ENCODE measurements at regions not wholly inside any gene's neighbourhood (a gene's known extent, or its start where the extent isn't known, plus 50 kb on each side); places are given as distances from the start of the nearest gene placed in this dataset.

DNA sequence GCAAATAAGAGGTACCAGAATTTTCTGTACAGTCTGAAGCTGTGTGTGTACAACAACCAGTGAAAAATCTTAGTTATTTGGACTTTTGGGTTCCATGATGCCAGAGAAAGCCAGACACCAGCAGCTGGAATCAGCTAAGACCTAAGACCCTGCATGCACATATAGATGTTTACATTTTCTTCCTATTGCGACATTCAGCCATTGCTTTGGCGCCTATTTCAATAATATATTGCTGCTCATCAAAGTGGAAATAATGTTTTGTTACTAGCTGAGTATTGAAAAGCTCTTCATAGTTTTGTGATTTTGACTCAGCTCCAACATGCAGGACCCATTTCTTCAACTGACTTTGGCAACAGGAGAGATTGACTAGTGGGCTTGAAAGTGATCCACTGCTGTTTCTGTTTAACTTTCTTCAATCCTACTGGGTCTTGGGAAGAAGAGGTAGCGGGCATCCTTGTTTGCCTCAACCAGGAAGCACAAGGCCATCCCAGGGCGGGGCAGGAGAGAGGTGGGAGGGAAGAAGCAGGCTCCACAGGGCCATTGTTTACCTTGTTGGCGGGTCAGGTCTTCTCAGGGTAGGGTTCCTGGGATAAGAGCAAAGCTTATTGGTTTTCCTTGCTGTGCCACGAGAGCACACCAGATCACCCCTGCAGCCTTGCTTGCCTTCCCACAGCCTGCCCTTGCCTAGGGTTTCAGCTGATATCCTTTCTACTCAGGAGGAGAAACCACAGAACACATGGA is 101.3 kb upstream of the ESR1 start:
- DNase-seq (ENCODE audit: low spot score) (no peak), ATAC-seq (ENCODE audit: low read depth) (no peak)
- Histone ChIP-seq H3K36me3 (ENCODE audit: low read depth) (no peaks in the 10 kb centered on the region), H3K27ac (ENCODE audit: poor library complexity, severe bottlenecking) (no peak overlapping the region), H3K4me3 (ENCODE audit: severe bottlenecking) (no peak overlapping the region), H3K9me3 (ENCODE audit: severe bottlenecking) (no peaks in the 10 kb centered on the region), H3K27me3 (ENCODE audit: insufficient read depth, poor library complexity, severe bottlenecking) (no peaks in the 10 kb centered on the region), H3K4me1 (ENCODE audit: insufficient read depth, poor library complexity, severe bottlenecking) (no peaks in the 10 kb centered on the region)
- TF ChIP-seq, protein P1, sequence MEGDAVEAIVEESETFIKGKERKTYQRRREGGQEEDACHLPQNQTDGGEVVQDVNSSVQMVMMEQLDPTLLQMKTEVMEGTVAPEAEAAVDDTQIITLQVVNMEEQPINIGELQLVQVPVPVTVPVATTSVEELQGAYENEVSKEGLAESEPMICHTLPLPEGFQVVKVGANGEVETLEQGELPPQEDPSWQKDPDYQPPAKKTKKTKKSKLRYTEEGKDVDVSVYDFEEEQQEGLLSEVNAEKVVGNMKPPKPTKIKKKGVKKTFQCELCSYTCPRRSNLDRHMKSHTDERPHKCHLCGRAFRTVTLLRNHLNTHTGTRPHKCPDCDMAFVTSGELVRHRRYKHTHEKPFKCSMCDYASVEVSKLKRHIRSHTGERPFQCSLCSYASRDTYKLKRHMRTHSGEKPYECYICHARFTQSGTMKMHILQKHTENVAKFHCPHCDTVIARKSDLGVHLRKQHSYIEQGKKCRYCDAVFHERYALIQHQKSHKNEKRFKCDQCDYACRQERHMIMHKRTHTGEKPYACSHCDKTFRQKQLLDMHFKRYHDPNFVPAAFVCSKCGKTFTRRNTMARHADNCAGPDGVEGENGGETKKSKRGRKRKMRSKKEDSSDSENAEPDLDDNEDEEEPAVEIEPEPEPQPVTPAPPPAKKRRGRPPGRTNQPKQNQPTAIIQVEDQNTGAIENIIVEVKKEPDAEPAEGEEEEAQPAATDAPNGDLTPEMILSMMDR (IDR thresholded peaks at IDR 0.05; ENCODE audit: poor library complexity, severe bottlenecking), result no peak

DNA sequence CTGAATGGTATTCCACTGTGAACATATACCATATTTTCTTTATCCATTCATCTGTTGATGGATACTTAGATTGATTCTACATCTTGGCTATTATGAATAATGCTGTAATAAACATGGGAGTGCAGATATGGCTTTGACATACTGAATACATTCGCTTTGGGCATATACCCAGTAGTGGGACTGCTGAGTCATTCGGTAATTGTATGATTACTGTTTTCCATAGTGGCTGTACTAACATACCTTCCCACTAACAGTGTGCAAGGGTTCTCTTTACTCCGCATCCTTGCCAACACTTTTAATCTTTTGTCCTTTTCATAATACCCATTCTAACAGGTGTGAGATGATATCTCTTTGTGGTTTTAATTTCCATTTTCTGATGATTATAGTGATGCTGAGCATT is 98.2 kb upstream of the ESR1 start:
- TF ChIP-seq, protein P1 (IDR thresholded peaks at IDR 0.05; ENCODE audit: poor library complexity, severe bottlenecking), result no peak

DNA sequence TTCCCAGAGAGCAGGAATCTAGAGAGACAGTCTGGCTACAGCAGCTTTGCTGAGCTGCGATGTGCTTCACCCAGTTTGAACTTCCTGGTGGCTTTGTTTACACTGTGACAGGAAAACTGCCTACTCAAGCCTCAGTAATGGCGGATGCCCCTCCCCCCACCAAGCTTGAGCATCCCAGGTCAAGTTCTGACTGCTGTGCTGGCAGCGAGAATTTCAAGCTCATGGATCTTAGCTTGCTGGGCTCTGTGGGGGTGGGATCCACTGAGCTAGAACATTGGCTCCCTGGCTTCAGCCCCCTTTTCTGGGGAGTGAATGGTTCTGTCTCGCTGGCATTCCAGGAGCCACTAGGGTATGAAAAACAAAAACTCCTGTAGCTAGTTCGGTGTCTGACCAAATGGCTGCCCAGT is 91.0 kb upstream of the ESR1 start:
- Histone ChIP-seq H3K4me1 (ENCODE audit: insufficient read depth, poor library complexity, severe bottlenecking) (no peaks in the 10 kb centered on the region), H3K9me3 (ENCODE audit: severe bottlenecking) (no peaks in the 10 kb centered on the region), H3K4me3 (ENCODE audit: severe bottlenecking) (no peak overlapping the region), H3K36me3 (ENCODE audit: low read depth) (no peaks in the 10 kb centered on the region), H3K27ac (ENCODE audit: poor library complexity, severe bottlenecking) (no peak overlapping the region), H3K27me3 (ENCODE audit: insufficient read depth, poor library complexity, severe bottlenecking) (no peaks in the 10 kb centered on the region)
- TF ChIP-seq, protein P1 (IDR thresholded peaks at IDR 0.05; ENCODE audit: poor library complexity, severe bottlenecking), result no peak
- DNase-seq (ENCODE audit: low spot score) (no peak), ATAC-seq (ENCODE audit: low read depth) (no peak)

More for the DNA sequence above, 98.2 kb upstream of the ESR1 start:
- DNase-seq (ENCODE audit: low spot score), result no peak
- Histone ChIP-seq H3K36me3 (ENCODE audit: low read depth) (no peaks in the 10 kb centered on the region), H3K4me3 (ENCODE audit: severe bottlenecking) (no peak overlapping the region), H3K9me3 (ENCODE audit: severe bottlenecking) (no peaks in the 10 kb centered on the region), H3K4me1 (ENCODE audit: insufficient read depth, poor library complexity, severe bottlenecking) (no peaks in the 10 kb centered on the region), H3K27me3 (ENCODE audit: insufficient read depth, poor library complexity, severe bottlenecking) (no peaks in the 10 kb centered on the region), H3K27ac (ENCODE audit: poor library complexity, severe bottlenecking) (no peak overlapping the region)
- no peak for ATAC-seq (ENCODE audit: low read depth)

DNA sequence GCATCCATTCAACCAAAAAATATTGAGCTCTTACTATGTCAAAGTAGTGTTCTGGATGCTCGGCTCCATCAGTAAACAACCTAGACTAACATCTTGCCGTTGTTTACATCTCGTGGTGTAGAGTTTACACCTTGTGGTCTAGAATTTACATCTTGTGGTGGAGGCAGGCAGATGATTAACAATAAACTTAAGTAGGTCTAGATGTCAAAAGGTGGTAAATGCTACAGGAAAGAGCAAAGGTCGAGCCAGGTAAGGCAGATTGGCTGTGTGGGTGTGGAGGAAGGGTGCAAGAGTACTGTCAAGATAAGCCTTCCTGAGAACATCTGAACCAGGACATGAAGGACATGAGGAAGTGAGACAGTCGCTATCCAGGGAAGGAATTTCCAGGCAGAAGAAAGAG is 88.4 kb upstream of the ESR1 start:
- TF ChIP-seq, protein P1 (IDR thresholded peaks at IDR 0.05; ENCODE audit: poor library complexity, severe bottlenecking), result no peak
- no peak overlapping the region for H3K4me3 ChIP-seq (ENCODE audit: severe bottlenecking)

DNA sequence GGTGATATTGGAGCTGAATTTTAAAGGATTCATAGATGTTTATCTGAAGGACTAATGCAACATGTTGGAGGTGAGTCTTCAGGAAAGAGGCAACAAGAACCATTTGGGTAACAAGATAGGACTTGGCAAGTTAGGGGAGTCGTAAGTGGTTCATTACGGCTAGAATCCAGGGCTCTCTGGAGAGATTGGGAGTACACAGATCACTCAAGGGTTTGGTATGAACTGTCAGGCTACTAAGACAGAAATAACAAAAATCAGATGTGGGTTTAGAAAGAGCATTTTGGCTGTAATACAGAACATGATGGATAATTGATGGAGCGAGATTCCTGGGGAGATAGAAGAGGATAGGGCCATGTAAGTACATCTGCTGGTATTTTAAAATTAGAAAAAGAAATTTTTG is 86.3 kb upstream of the ESR1 start:
- Histone ChIP-seq H3K9me3 (ENCODE audit: severe bottlenecking) (no peaks in the 10 kb centered on the region), H3K27me3 (ENCODE audit: insufficient read depth, poor library complexity, severe bottlenecking) (no peaks in the 10 kb centered on the region), H3K4me1 (ENCODE audit: insufficient read depth, poor library complexity, severe bottlenecking) (no peaks in the 10 kb centered on the region), H3K4me3 (ENCODE audit: severe bottlenecking) (no peak overlapping the region), H3K27ac (ENCODE audit: poor library complexity, severe bottlenecking) (no peak overlapping the region), H3K36me3 (ENCODE audit: low read depth) (no peaks in the 10 kb centered on the region)
- no peak for DNase-seq (ENCODE audit: low spot score)
- TF ChIP-seq, protein P1 (IDR thresholded peaks at IDR 0.05; ENCODE audit: poor library complexity, severe bottlenecking), result no peak
- ATAC-seq (ENCODE audit: low read depth), result no peak

More for the DNA sequence above, 88.4 kb upstream of the ESR1 start:
- DNase-seq (ENCODE audit: low spot score) (no peak), ATAC-seq (ENCODE audit: low read depth) (no peak)
- no peaks in the 10 kb centered on the region for H3K4me1 ChIP-seq (ENCODE audit: insufficient read depth, poor library complexity, severe bottlenecking)
- no peak overlapping the region for H3K27ac ChIP-seq (ENCODE audit: poor library complexity, severe bottlenecking)
- no peaks in the 10 kb centered on the region for H3K36me3 ChIP-seq (ENCODE audit: low read depth)
- H3K9me3 ChIP-seq (ENCODE audit: severe bottlenecking), result no peaks in the 10 kb centered on the region
- no peaks in the 10 kb centered on the region for H3K27me3 ChIP-seq (ENCODE audit: insufficient read depth, poor library complexity, severe bottlenecking)

All from RWPE2 (cell line).